ENCODE measurements at regions not wholly inside any gene's neighbourhood (a gene's known extent, or its start where the extent isn't known, plus 50 kb on each side); places are given as distances from the start of the nearest gene placed in this dataset.

DNA sequence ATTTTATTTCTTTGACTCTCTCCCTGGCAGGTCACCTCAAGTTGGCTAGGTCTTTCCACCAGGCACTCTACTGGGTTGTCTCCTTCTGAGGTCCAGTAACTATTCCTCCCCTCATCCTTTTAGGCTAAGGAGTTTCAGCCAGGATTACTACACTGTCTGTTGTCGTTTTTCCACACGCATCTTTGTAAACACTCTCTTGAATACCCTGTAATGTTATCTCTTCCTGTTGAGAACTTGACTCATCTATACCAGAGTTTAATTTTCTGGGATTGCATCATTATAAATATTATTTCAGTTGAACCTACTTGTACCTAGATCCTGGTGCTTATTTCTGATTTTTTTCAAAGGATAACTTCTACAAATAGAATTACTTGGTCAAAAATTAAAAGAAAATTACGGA is 138.3 kb downstream of the SQOR start:
- no peaks in the 10 kb centered on the region for H3K4me1 ChIP-seq (ENCODE audit: control insufficient read depth, insufficient read depth, low read length)
- H4K91ac ChIP-seq (ENCODE audit: insufficient read depth, low read depth, low read length): no peak overlapping the region
- no peak overlapping the region for H3K4me3 ChIP-seq (ENCODE audit: insufficient read depth, low read depth, low read length)
- CTCF ChIA-PET: no interaction called here
- no peak overlapping the region for H2BK15ac ChIP-seq (ENCODE audit: low read depth, low read length)
- no peak overlapping the region for H4K8ac ChIP-seq (ENCODE audit: low read depth in 2 of 2, low read length in 2 of 2)
- H3K18ac ChIP-seq (ENCODE audit: low read depth, low read length): no peak overlapping the region
- H3K79me1 ChIP-seq (ENCODE audit: low read depth in 1 of 2, low read length in 2 of 2): no peaks in the 10 kb centered on the region
- H2BK5ac ChIP-seq (ENCODE audit: low read depth, low read length, poor library complexity, severe bottlenecking): no peak overlapping the region
- BruUV-seq (replicated peaks): no TSS peak
- H2AK9ac ChIP-seq (replicated peaks; ENCODE audit: low read depth, low read length, poor library complexity): no peak overlapping the region
- H3K9me3 ChIP-seq (ENCODE audit: control insufficient read depth, insufficient read depth, low read length): no peaks in the 10 kb centered on the region
- no peaks in the 10 kb centered on the region for H3K9me1 ChIP-seq (ENCODE audit: insufficient read depth, low read length)
- no peak for TF ChIP-seq RAD21 (IDR thresholded peaks at IDR 0.05; ENCODE audit: low read length)
- TF ChIP-seq CEBPB (IDR thresholded peaks at IDR 0.05; ENCODE audit: low read depth, low read length): 0 out of 2 replicates have a peak, but pooled peaks have one; percentile 15
- H2AFZ ChIP-seq (replicated peaks; ENCODE audit: low read length, poor library complexity): no peak overlapping the region
- no peak overlapping the region for H4K5ac ChIP-seq (ENCODE audit: low read depth, low read length)
- H3K14ac ChIP-seq (replicated peaks; ENCODE audit: low read depth, low read length): no peak overlapping the region
- POLR2A ChIA-PET (ENCODE audit: unreplicated experiment): no interaction called here
- WGBS, 2 experiments (ENCODE audit: extremely low coverage in 2 of 2, insufficient read length in 1 of 2): no CpG with 5 or more reads among the region's 3 CpGs
- DNase-seq: peak; percentile 16
- H2AK5ac ChIP-seq (ENCODE audit: low read depth, low read length): no peak overlapping the region
- H2BK120ac ChIP-seq (ENCODE audit: low read depth, low read length): no peak overlapping the region
- dilution Hi-C loops (cut with HindIII; ENCODE audit: low sequenced_read_pairs, unreplicated experiment): no loop called here
- no peak for ATAC-seq (ENCODE audit: low read depth)
- in situ Hi-C loops (cut with MboI; ENCODE audit: low sequenced_read_pairs): no loop called here
- no peaks in the 10 kb centered on the region for H3K27me3 ChIP-seq (ENCODE audit: control insufficient read depth, insufficient read depth, low read length)
- intact Hi-C loops (cut with micrococcal nuclease): no loop called here
- H3K9ac ChIP-seq (ENCODE audit: low read depth, low read length): no peak overlapping the region
- H3K27ac ChIP-seq (ENCODE audit: insufficient read depth, low read length): no peak overlapping the region
- H3K4ac ChIP-seq (ENCODE audit: low read depth, low read length): no peak overlapping the region
- no peak overlapping the region for H2BK20ac ChIP-seq (ENCODE audit: low read depth, low read length)
- H4K20me1 ChIP-seq (ENCODE audit: insufficient read depth, low read length): no peaks in the 10 kb centered on the region
- H3K23ac ChIP-seq (ENCODE audit: low read depth, low read length): no peak overlapping the region
- no peak overlapping the region for H3K4me2 ChIP-seq (ENCODE audit: low read depth, low read length)
- no peaks in the 10 kb centered on the region for H3K36me3 ChIP-seq (ENCODE audit: control insufficient read depth, insufficient read depth, low read length)
- no peak overlapping the region for H3K56ac ChIP-seq (ENCODE audit: extremely low read depth, insufficient read depth, low read length)

Measured in IMR-90 (cell line).